Stimulated activated CD4-positive, alpha-beta T cell treated with anti-CD3 and anti-CD28 coated beads, Interleukin-15, amount 100 ng/mL, for 48 hours (primary cell): ENCODE measurements at regions not wholly inside any gene's neighbourhood (a gene's known extent, or its start where the extent isn't known, plus 50 kb on each side); places are given as distances from the start of the nearest gene placed in this dataset.

Experiments used
- DNase-seq, 2 donors: peaks; one replicate each; pipeline ENCODE4 v3.0.0-alpha.2; 2020; ENCODE audit warnings: low read depth in 2 of 2

- no peak for DNase-seq
These were observed 185.4 kb downstream of the FBXO15 start for GRCh38 chr18:73962256-73962655.

GRCh38 chr18:73961804-73962203 is 185.8 kb downstream of the FBXO15 start:
- DNase-seq, result no peak

- no peak for DNase-seq
These were observed 188.3 kb downstream of the FBXO15 start for GRCh38 chr18:73959352-73959751.

DNA sequence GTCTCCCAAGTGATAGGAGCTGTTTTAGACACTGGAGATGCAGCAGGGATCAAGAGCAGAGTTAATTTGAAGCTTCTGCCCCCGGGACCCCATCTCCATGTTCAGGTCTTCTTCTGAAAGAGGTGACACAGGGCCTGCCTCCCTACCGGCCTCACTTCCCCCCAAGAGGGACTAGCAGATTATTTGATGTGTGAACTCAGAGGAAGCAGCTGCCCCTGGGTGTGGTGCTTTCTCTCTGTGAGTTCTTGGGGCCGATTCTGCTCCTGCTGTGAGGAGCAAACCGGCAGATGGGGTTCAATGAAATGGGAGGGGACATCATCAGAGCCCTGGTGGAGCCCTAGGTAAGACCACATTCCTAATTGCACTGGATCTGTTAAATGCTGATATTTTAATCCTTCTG is 193.4 kb downstream of the FBXO15 start:
- DNase-seq, result no peak

DNA sequence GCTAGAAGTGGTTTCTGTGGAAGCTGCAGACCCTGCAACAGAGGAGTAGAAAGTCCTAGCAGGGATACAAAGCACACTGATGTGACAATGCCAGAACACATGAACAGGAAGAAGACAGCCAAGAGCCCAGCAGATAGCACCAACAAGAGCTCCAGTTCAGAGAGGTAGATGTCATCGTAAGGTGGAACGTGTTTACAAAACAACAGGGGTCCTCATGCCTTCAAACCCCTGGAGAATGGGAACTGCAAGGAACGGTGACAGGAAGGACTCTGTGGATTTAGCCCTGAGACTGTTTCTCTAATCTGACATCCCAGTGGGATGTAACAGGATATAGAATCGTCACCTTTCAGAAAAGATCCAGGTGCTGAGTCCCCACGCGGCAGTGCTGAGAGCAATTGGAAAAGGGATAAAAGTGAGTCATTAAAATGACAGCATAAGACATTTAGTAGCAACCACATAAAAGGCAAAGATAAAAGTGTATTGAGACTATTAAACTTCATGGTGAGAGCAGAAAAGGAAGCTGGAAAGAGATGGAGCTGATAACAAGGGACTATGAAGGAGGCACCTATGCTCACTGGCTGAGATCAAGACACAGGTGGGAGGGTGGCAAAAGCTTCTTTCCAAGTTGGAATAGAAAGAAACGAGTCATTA is 195.2 kb downstream of the FBXO15 start:
- no peak for DNase-seq

- DNase-seq, result no peak
These were observed 197.4 kb downstream of the FBXO15 start for GRCh38 chr18:73950116-73950700.

DNA sequence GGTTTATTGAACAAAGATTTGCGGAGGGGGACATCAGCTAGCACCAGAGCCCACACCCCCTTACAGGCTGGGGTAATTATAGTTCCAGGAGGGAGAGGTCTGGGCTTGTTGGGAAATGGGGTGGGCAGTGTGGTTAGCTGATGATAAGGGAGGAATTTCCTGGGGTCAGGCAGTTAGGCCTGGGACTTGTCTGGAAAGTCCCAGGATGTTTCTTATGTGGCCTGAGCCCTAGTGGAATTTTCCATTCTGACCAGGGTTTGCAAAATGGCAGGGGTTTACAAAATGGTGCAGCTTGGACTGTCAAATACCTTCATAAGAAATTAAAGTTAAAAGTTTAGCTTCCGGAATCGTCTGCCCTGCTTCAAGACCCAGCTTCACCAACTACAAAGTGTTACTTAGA is 199.1 kb downstream of the FBXO15 start:
- no peak for DNase-seq

GRCh38 chr18:73948084-73948483 is 199.6 kb downstream of the FBXO15 start:
- DNase-seq, result no peak

GRCh38 chr18:73947180-73947921 is 200.3 kb downstream of the FBXO15 start:
- DNase-seq, result no peak

- DNase-seq, result no peak
These were observed 202.4 kb downstream of the FBXO15 start for GRCh38 chr18:73945130-73945792.

DNA sequence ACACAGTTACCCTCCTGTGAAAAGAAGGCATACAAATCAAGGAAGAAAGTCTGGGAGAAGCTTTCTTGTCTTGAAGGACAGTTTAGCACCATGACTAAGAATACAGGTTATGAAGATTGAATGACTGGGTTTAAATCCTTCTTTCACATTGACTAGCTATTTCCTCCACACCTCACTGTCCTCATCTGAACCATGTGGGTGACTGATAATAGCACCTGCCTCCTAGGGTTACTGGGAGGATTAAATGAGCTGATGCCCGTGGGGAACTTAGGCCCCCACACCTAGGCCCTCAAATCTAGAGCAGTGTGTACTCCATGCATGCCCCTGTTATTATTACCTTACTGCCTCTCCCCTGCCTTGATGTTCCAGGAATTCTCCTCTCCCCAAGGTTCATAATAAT is 202.9 kb downstream of the FBXO15 start:
- DNase-seq, result no peak

- DNase-seq, result no peak
These were observed 203.9 kb downstream of the FBXO15 start for GRCh38 chr18:73943763-73944162.

DNA sequence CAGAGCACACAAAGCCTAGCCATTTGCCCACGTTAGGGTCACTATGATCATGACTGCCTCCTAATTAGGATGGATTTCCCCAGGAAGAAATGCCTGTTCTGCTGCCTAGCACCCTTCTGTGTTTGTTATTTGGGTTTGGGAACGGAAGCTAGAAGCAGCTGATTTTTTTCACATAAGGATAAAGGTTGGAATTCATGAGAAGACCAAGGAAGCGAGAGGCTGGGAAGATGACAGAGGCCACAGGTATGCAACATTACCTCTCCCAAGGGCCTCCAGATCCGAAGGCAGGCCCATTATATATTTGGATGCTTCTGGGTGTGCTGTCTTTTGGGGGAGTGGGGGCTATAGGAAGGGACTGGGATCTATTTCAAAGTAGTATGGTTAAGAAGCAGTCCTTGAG is 204.7 kb downstream of the FBXO15 start:
- DNase-seq, result no peak

DNA sequence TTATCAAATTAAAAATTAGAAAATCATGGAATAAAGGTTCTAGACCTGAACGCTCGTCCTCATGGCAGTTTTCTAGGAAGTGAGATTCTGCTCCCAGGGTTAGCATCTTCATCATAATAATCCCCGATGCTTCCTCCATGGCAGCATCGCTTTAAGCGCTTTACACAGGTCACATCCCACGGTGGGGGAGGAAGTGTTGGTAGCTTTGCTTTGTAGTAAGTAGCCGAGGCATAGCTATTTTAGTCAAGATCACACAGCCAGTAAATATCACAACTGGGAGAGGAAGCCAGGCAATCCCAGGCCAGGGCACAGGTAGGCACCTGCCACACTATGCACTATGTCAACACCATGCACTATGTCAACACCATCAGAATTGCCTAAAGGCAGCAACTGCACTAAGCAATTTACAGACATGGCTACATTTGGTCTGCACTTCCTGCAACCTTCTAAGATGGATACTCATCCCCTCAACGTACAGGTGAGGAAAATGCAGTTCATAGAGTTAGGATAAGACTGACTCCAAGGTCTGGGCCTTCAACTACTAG is 205.5 kb downstream of the FBXO15 start:
- DNase-seq, result no peak

DNA sequence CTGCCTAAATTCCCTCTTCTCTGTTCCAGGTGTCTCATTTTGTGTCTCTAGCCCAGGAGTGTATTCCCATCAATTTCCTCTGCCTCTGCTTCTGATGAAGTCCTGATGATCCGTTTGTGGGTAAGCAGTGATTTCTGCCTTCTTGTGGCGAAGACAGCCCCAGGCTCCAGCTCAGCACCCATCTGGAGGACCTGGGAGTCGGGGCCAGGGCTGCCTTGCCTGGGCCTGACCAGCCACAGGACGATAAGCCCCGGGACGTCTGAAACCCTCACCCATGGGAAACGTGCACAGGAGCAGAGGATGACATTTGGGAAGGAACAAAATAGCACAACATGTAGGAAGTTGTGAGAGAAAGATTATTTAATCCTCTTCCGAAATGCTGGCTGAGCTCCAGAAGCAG is 206.9 kb downstream of the FBXO15 start:
- DNase-seq, result no peak

DNA sequence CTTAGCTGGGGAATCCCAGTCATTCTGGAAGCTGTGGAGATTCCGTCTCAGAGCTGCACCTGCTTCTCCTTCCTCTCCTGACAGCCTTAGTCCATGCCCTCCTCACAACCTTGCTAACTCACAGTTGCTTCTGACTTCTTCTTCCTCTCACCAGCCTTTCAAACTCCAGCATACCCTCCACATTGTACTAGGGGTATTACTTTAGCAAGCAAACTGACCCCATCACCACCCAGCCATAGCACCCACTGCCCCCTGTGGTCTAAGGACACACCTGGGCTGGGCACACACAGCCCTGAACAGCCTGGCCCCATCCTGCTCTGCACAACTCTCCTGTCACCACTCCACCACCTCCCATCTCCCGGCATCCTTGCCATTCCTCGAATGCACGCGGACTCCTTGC is 208.2 kb downstream of the FBXO15 start:
- DNase-seq, result no peak

GRCh38 chr18:73933685-73934084 is 213.9 kb downstream of the FBXO15 start:
- DNase-seq, result no peak

DNA sequence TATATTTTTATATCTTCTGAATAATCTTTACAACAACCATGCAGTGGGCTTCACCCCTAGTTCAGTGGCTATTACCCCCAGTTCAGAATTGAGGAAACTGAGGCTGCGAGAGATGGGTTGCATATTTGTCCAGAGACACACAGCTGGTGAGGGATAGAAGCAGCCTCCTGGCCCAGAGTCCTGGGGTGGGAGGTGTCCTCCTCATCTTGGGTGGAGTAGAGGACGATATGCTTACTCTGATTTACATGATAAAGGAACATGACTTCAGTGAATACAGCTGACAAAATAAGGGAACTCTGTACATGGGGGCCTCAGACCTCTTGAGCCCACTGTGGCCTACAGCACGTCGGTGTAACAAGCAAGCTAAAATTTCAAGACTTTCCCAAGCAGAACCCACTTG is 214.7 kb downstream of the FBXO15 start:
- no peak for DNase-seq

- no peak for DNase-seq
These were observed 220.1 kb downstream of the FBXO15 start for GRCh38 chr18:73927496-73927895.

- DNase-seq, result no peak
These were observed 222.8 kb downstream of the FBXO15 start for GRCh38 chr18:73924836-73925235.

- no peak for DNase-seq
These were observed 223.3 kb downstream of the FBXO15 start for GRCh38 chr18:73924307-73924706.

- no peak for DNase-seq
These were observed 223.8 kb downstream of the FBXO15 start for GRCh38 chr18:73923866-73924265.
